Lower leg skin (tissue), 4 donors: ENCODE measurements at regions not wholly inside any gene's neighbourhood (a gene's known extent, or its start where the extent isn't known, plus 50 kb on each side); places are given as distances from the start of the nearest gene placed in this dataset.

Experiments used
- DNase-seq, 2 donors: peaks; one replicate each; pipeline ENCODE4 v3.0.0-alpha.2; 2019; ENCODE audit warnings: low spot score in 2 of 2
- H3K4me3 ChIP-seq: fragments of 200-600 bp; sonication (generic); 2 replicates; pipeline ENCODE4 v1.5.1; 2017; ENCODE audit warnings: mild to moderate bottlenecking, low read depth; ENCODE audit not compliant: poor library complexity, severe bottlenecking
- CTCF ChIP-seq, 3 donors: fragments of 450-650 bp; IDR thresholded peaks; one replicate each; pipeline ENCODE4 v1.5.1; 2016; ENCODE audit warnings: antibody characterized with exemption in 3 of 3, mild to moderate bottlenecking in 3 of 3, moderate library complexity in 2 of 3
- POLR2A ChIP-seq, 2 donors: fragments of 450-650 bp; IDR thresholded peaks; one replicate each; pipeline ENCODE4 v1.6.1; 2016 to 2017; ENCODE audit warnings: antibody characterized with exemption in 2 of 2, mild to moderate bottlenecking in 1 of 2, moderate library complexity in 1 of 2
- WGBS, 2 donors: methylation state at CpG; one replicate each; pipeline ENCODE4 v1.1.5; 2018; 5-methylcytosine and 5-hydroxymethylcytosine counted together
- intact Hi-C: fragments of 100-400 bp; cut with DNase I; formaldehyde crosslinking; loops from one replicate; pipeline ENCODE4 v1.15.0; 2023; ENCODE audit warnings: low total_unique reads

DNA sequence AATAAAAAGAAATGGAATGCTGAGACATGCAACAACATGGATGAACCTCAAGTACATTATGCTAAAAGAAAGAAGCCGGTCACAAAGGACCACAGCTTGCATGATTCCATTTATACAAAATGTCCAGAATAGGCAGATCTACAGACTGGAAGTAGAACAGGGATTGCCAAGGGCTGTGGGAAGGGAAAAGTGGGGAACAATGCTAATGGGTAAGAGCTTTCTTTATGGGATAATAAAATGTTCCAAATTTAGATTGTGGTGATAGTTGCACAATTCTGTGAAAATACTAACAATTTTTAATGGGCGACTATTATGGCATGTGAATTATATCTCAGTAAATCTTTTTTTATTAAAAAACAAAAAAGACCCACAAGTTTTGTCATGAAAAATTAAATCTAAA lies 106.2 kb downstream of the TMCO5A start:
- DNase-seq = no peak
- TF ChIP-seq CTCF (IDR thresholded peaks at IDR 0.05) (no peak), POLR2A (IDR thresholded peaks at IDR 0.05) (no peak)
- WGBS, 2 donors = 74 to 82% methylated on average over 2 of the region's 2 CpGs
- intact Hi-C loops = no loop called here
- no peak overlapping the region for H3K4me3 ChIP-seq

- no peak for TF ChIP-seq CTCF (IDR thresholded peaks at IDR 0.05)
- no peak for TF ChIP-seq POLR2A (IDR thresholded peaks at IDR 0.05)
- intact Hi-C loops = no loop called here
- no peak for DNase-seq
- 25 to 28% methylated on average over 2 of the region's 2 CpGs for WGBS, 2 donors
- H3K4me3 ChIP-seq = no peak overlapping the region
Observed at GRCh38 chr15:38041576-38041975, 107.1 kb downstream of the TMCO5A start.

GRCh38 chr15:38042211-38042610 lies 107.8 kb downstream of the TMCO5A start:
- no peak for DNase-seq
- TF ChIP-seq CTCF (IDR thresholded peaks at IDR 0.05) = no peak
- no peak for TF ChIP-seq POLR2A (IDR thresholded peaks at IDR 0.05)
- intact Hi-C loops = no loop called here
- 69 to 74% methylated on average over 1 of the region's 1 CpG for WGBS, 2 donors
- H3K4me3 ChIP-seq = no peak overlapping the region

DNA sequence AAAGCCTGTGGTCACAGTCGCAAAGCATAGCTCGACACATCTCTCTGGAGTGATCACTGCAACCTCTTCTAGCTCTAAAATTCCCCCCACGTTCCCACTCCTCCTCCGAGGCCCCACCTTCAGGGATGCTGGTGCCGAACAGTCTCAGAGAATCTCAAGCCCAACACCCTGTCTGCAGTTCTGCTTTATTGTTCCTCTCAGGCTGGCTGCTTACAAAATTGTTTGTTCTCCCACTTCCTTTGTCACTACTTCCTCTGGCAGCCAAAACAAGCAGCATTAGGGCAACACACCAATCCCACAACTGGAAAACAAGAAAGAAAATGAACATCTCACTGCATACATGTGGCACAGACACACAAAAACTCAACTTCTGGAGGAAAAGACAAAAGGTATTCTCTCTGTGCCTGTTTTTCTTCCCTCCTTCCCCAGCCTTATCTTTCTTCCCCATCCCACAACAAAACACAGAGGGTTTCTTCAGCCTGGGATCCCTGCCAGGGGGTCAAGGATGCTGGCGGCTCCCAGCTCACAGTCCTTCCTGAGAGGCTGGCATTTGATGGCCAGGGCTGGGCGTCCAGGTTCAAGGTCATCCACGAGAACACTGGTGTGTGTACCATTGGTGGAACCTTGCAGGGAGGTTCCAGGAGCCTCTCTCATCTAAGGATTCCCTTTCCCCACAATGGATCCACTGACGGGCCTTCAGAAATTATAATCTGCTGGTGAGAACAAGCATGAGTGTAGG lies 108.4 kb downstream of the TMCO5A start:
- peak in 1 of 2 donors; percentile 23 for DNase-seq
- 69% methylated on average over 9 of the region's 9 CpGs for WGBS, 2 donors
- intact Hi-C loops = no loop called here
- no peak for TF ChIP-seq CTCF (IDR thresholded peaks at IDR 0.05)
- TF ChIP-seq POLR2A (IDR thresholded peaks at IDR 0.05) = no peak
- H3K4me3 ChIP-seq = no peak overlapping the region

GRCh38 chr15:38046257-38047051 lies 112.0 kb downstream of the TMCO5A start:
- WGBS, 2 donors = 76 to 81% methylated on average over 4 of the region's 4 CpGs
- TF ChIP-seq CTCF (IDR thresholded peaks at IDR 0.05) (no peak), POLR2A (IDR thresholded peaks at IDR 0.05) (no peak)
- intact Hi-C loops = no loop called here
- no peak for DNase-seq
- H3K4me3 ChIP-seq = no peak overlapping the region
